ENCODE measurements at regions not wholly inside any gene's neighbourhood (a gene's known extent, or its start where the extent isn't known, plus 50 kb on each side); places are given as distances from the start of the nearest gene placed in this dataset.

DNA sequence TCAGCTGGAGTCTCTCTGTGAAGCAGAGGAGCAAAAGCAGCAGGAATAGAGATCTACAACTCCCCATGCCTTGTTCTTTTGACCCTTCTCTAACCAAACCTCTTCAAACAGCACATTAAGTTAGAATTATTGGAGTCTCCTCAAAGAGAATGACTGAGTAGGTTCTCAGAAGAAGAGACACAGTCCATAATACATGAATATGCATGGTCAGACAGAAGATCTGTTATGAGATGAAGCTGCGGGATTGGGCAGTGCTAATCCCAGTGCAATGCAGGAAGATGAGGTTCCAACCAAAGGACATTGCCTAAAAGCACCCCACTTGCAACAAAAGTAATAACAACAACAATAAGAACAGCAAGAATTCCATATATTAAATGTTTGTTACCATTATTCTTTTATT lies 887.9 kb upstream of the TENM4 start:
- H3K27ac ChIP-seq (ENCODE audit: low read depth, low read length): no peak overlapping the region
- H3K36me3 ChIP-seq (ENCODE audit: control insufficient read depth, insufficient read depth, low read length): no peaks in the 10 kb centered on the region
- H3K4me3 ChIP-seq (ENCODE audit: low read depth, low read length): no peak overlapping the region
- no CpG with 5 or more reads among the region's 1 CpG for WGBS (ENCODE audit: insufficient coverage)
- DNase-seq (ENCODE audit: low read depth in 4 of 6, low spot score in 6 of 6): no peak
- no peaks in the 10 kb centered on the region for H3K27me3 ChIP-seq (ENCODE audit: control insufficient read depth, insufficient read depth, low read length)
- no peaks in the 10 kb centered on the region for H3K9me3 ChIP-seq (ENCODE audit: control insufficient read depth, insufficient read depth, low read length)
- H3K4me1 ChIP-seq (ENCODE audit: control insufficient read depth, insufficient read depth, low read length): no peaks in the 10 kb centered on the region

DNA sequence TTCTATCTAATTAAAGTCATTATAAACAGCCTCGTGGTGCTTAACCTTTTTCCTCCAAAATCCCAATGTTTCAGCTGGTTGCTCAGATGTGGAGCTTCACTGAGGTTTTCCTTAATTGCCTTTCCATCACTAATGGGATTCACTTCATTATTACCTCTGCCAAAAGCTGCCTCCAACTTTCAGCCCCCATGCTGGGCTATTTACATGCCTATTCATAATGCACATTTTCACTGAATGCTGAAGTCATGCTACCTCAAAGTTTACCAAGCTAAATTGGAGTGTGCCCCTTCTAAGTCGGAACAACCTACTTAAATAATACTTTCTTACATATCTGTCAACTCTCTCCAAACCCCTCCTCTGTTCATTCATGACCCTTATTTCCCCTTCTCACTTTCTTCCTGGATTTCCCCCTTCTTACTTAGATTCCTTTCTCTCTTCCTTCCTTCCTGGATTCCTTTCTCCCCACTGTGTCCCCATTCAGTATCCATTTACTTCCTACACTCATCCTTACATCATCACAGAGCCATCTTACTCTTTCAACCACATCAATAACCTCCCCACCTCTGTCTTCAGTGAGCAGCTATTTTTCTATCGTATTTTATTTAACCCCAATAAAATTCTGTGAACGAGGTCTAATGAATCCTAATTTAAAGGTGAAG lies 887.3 kb upstream of the TENM4 start:
- 25% methylated on average over 2 of the region's 4 CpGs for WGBS (ENCODE audit: insufficient coverage)
- no peaks in the 10 kb centered on the region for H3K9me3 ChIP-seq (ENCODE audit: control insufficient read depth, insufficient read depth, low read length)
- H3K27ac ChIP-seq (ENCODE audit: low read depth, low read length): no peak overlapping the region
- H3K4me1 ChIP-seq (ENCODE audit: control insufficient read depth, insufficient read depth, low read length): no peaks in the 10 kb centered on the region
- H3K36me3 ChIP-seq (ENCODE audit: control insufficient read depth, insufficient read depth, low read length): no peaks in the 10 kb centered on the region
- no peaks in the 10 kb centered on the region for H3K27me3 ChIP-seq (ENCODE audit: control insufficient read depth, insufficient read depth, low read length)
- peak in 1 of 6 donors; percentile 54 for DNase-seq (ENCODE audit: low read depth in 4 of 6, low spot score in 6 of 6)
- H3K4me3 ChIP-seq (ENCODE audit: low read depth, low read length): no peak overlapping the region

DNA sequence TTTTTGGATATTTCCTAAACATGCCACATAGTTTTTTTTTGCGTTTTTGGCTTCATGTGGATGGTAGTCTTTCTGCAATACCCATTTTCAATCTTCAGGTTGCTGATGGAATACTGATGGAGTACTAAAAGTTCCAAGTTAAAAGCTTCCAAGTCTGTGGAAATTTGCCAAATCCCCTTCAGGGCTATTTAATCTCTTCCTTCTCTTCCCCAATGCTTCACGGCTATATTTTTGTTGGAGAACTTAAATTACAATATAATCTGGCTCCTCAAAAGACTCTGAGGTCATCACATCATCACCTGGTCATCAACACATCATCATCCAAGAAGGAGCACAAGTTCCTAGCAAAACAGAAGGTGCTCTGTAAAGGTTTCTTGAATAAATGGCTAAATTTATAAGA lies 881.0 kb upstream of the TENM4 start:
- Histone ChIP-seq H3K27me3 (ENCODE audit: control insufficient read depth, insufficient read depth, low read length) (no peaks in the 10 kb centered on the region), H3K9me3 (ENCODE audit: control insufficient read depth, insufficient read depth, low read length) (no peaks in the 10 kb centered on the region), H3K4me3 (ENCODE audit: low read depth, low read length) (no peak overlapping the region), H3K4me1 (ENCODE audit: control insufficient read depth, insufficient read depth, low read length) (no peaks in the 10 kb centered on the region), H3K27ac (ENCODE audit: low read depth, low read length) (no peak overlapping the region), H3K36me3 (ENCODE audit: control insufficient read depth, insufficient read depth, low read length) (no peaks in the 10 kb centered on the region)
- no CpG with 5 or more reads among the region's 2 CpGs for WGBS (ENCODE audit: insufficient coverage)
- no peak for DNase-seq (ENCODE audit: low read depth in 4 of 6, low spot score in 6 of 6)

DNA sequence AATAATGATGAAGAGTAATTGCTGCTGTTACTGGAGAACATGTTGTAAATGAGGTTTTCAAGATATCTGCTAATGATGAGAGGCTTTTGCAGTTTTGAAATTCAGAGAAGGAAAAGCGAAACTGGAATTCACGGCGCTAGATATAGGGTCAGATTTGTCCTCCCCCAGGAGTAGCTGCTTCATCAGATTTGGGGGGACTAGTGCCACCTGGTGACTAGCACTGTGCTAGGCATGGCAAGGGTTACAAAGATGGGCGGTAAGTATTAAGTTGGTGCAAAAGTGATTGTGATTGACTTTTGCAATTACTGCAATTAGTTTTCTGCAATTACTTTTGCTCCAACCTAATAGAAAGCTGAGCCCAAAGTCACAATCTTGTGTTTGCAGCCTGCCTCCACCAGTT lies 879.9 kb upstream of the TENM4 start:
- Histone ChIP-seq H3K27me3 (ENCODE audit: control insufficient read depth, insufficient read depth, low read length) (no peaks in the 10 kb centered on the region), H3K36me3 (ENCODE audit: control insufficient read depth, insufficient read depth, low read length) (no peaks in the 10 kb centered on the region), H3K27ac (ENCODE audit: low read depth, low read length) (no peak overlapping the region), H3K4me1 (ENCODE audit: control insufficient read depth, insufficient read depth, low read length) (no peaks in the 10 kb centered on the region), H3K9me3 (ENCODE audit: control insufficient read depth, insufficient read depth, low read length) (no peaks in the 10 kb centered on the region), H3K4me3 (ENCODE audit: low read depth, low read length) (no peak overlapping the region)
- no peak for DNase-seq (ENCODE audit: low read depth in 4 of 6, low spot score in 6 of 6)
- WGBS (ENCODE audit: insufficient coverage): 100% methylated on average over 3 of the region's 4 CpGs

DNA sequence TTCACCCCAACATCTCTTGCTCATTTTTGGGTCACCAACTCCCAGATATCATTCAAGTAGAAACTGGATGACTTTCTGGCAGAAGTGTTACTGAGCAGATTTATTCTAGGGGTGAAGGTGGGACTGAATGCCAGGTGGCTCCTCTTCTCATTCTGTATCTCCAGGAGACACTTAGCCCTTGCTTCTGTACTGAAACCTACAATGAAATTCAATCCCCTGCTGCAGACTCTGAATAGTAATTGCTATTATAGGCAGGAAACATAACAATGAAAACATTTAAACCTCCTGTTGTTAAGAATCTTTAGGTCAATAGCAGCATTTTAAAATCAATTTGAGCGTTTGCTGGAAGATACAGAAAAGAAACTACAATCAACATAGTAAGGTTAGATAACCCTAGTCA lies 879.4 kb upstream of the TENM4 start:
- WGBS (ENCODE audit: insufficient coverage): no CpG with 5 or more reads among the region's 1 CpG
- no peak overlapping the region for H3K4me3 ChIP-seq (ENCODE audit: low read depth, low read length)
- H3K4me1 ChIP-seq (ENCODE audit: control insufficient read depth, insufficient read depth, low read length): no peaks in the 10 kb centered on the region
- no peaks in the 10 kb centered on the region for H3K27me3 ChIP-seq (ENCODE audit: control insufficient read depth, insufficient read depth, low read length)
- no peaks in the 10 kb centered on the region for H3K36me3 ChIP-seq (ENCODE audit: control insufficient read depth, insufficient read depth, low read length)
- DNase-seq (ENCODE audit: low read depth in 4 of 6, low spot score in 6 of 6): no peak
- no peak overlapping the region for H3K27ac ChIP-seq (ENCODE audit: low read depth, low read length)
- no peaks in the 10 kb centered on the region for H3K9me3 ChIP-seq (ENCODE audit: control insufficient read depth, insufficient read depth, low read length)

DNA sequence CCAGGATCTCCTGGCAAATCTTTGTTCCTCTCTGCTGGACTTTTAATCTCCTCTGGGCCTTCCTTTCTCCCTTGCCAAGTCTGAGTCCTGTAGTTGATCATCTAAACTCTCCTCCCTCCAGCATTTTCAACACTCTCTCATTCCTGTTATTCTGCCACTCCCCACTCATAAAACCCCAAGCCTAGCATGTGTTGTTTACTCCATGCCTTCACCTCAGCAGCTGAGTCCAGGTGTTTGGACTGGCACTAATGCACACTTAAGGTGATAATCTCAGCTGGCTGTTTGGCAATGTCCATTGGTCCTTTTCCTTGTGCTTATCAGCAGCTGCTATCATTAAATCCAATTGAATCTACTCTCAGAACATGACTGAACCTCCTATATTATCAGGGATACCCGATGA lies 876.8 kb upstream of the TENM4 start:
- H3K4me1 ChIP-seq (ENCODE audit: control insufficient read depth, insufficient read depth, low read length): no peaks in the 10 kb centered on the region
- no peaks in the 10 kb centered on the region for H3K36me3 ChIP-seq (ENCODE audit: control insufficient read depth, insufficient read depth, low read length)
- no peak overlapping the region for H3K4me3 ChIP-seq (ENCODE audit: low read depth, low read length)
- no peak overlapping the region for H3K27ac ChIP-seq (ENCODE audit: low read depth, low read length)
- DNase-seq (ENCODE audit: low read depth in 4 of 6, low spot score in 6 of 6): no peak
- no peaks in the 10 kb centered on the region for H3K9me3 ChIP-seq (ENCODE audit: control insufficient read depth, insufficient read depth, low read length)
- WGBS (ENCODE audit: insufficient coverage): 80% methylated on average over 1 of the region's 1 CpG
- no peaks in the 10 kb centered on the region for H3K27me3 ChIP-seq (ENCODE audit: control insufficient read depth, insufficient read depth, low read length)

DNA sequence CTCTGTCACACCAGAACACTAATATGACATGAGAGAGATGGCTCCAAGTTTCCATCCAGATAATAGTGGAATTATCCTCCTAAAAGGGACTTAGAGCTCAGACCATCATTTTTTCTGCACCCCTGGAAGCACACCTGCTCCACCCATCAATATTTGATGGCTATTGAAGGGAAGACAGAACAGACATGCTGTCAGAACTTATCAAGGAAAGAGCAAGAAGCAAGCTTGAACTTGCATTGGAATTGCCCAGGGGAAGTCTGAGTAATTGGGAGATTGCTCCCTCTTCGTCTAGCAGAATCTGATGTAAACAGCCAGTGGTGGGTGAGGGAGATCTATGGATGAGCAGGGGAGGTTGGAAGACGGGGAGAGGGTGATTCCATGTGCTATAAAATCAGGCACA lies 874.4 kb upstream of the TENM4 start:
- no peak overlapping the region for H3K27ac ChIP-seq (ENCODE audit: low read depth, low read length)
- no peak for DNase-seq (ENCODE audit: low read depth in 4 of 6, low spot score in 6 of 6)
- 70% methylated on average over 1 of the region's 2 CpGs for WGBS (ENCODE audit: insufficient coverage)
- H3K4me1 ChIP-seq (ENCODE audit: control insufficient read depth, insufficient read depth, low read length): no peaks in the 10 kb centered on the region
- no peaks in the 10 kb centered on the region for H3K36me3 ChIP-seq (ENCODE audit: control insufficient read depth, insufficient read depth, low read length)
- no peak overlapping the region for H3K4me3 ChIP-seq (ENCODE audit: low read depth, low read length)
- no peaks in the 10 kb centered on the region for H3K9me3 ChIP-seq (ENCODE audit: control insufficient read depth, insufficient read depth, low read length)
- H3K27me3 ChIP-seq (ENCODE audit: control insufficient read depth, insufficient read depth, low read length): no peaks in the 10 kb centered on the region

DNA sequence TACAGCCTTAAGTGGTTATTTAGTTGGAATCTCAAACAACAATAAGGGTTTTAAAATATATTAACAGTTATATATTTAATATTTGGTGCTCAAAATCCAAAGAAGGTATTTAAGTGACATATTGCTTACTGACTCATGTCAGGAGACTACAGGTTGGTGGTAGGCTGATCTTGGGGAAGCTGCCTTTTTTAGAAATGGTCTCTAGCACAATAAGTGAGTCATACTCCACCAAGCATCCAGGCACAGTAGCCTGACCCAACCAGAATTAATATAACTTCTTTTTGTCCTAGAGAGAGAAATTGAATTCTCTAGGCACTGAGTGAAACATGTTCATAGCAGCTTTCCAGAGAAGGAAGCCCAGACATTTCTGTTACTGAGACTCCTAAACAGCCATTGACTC lies 868.5 kb upstream of the TENM4 start:
- no peaks in the 10 kb centered on the region for H3K36me3 ChIP-seq (ENCODE audit: control insufficient read depth, insufficient read depth, low read length)
- no peaks in the 10 kb centered on the region for H3K27me3 ChIP-seq (ENCODE audit: control insufficient read depth, insufficient read depth, low read length)
- no peak overlapping the region for H3K27ac ChIP-seq (ENCODE audit: low read depth, low read length)
- H3K4me1 ChIP-seq (ENCODE audit: control insufficient read depth, insufficient read depth, low read length): no peaks in the 10 kb centered on the region
- no peak overlapping the region for H3K4me3 ChIP-seq (ENCODE audit: low read depth, low read length)
- no peak for DNase-seq (ENCODE audit: low read depth in 4 of 6, low spot score in 6 of 6)
- no peaks in the 10 kb centered on the region for H3K9me3 ChIP-seq (ENCODE audit: control insufficient read depth, insufficient read depth, low read length)

DNA sequence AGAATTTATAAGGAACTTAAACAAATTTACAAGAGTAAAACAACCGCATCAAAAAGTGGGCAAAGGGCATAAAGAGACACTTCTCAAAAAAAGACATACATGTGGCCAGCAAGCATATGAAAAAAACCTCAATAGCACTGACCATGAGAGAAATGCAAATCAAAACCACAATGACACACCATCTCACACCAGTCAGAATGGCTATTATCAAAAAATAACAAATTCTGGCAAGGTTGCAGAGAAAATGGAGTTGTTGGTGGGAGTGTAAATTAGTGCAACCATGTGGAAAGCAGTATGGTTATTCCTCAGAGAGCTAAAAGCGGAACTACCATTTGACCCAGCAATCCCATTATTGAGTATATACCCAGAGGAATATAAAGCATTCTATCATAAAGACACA lies 866.8 kb upstream of the TENM4 start:
- no peak overlapping the region for H3K27ac ChIP-seq (ENCODE audit: low read depth, low read length)
- 100% methylated on average over 1 of the region's 2 CpGs for WGBS (ENCODE audit: insufficient coverage)
- no peaks in the 10 kb centered on the region for H3K4me1 ChIP-seq (ENCODE audit: control insufficient read depth, insufficient read depth, low read length)
- DNase-seq (ENCODE audit: low read depth in 4 of 6, low spot score in 6 of 6): no peak
- H3K27me3 ChIP-seq (ENCODE audit: control insufficient read depth, insufficient read depth, low read length): no peaks in the 10 kb centered on the region
- no peaks in the 10 kb centered on the region for H3K9me3 ChIP-seq (ENCODE audit: control insufficient read depth, insufficient read depth, low read length)
- H3K4me3 ChIP-seq (ENCODE audit: low read depth, low read length): no peak overlapping the region
- no peaks in the 10 kb centered on the region for H3K36me3 ChIP-seq (ENCODE audit: control insufficient read depth, insufficient read depth, low read length)

DNA sequence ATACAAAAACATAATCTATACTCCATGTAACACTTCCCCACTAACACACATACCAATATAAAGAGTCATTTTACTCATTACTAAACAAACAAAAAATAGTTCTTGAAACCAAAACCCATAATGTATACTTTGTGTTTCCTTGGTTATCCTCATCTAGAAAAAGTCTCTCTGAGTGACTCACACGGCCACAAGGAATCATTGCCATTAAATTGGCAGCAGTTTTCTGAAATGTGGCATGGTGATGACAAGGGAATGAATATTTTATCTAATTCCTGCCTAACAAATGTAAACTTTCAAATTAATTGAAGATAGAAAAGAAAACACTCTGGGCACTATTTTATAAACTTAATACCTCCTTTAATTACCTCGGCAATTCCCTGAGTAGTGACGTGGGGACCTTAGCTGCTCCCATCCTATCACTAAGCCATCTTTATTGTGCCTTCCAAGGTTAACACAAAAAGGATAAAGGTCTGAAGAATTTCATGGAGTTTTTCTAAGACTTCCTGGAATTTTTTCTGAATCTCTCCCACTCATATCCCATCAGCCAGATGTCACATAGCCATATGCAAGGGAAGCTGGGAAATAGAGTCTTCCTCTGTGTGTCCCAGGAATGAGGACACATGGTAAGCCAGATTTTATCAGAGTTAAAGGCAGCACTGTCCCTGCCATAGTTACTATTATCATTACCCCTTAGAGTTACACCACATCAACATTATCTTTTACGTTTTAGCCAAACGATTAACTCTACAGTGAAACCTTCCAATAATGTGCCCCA lies 857.2 kb upstream of the TENM4 start:
- Histone ChIP-seq H3K9me3 (ENCODE audit: control insufficient read depth, insufficient read depth, low read length) (no peaks in the 10 kb centered on the region), H3K4me1 (ENCODE audit: control insufficient read depth, insufficient read depth, low read length) (no peaks in the 10 kb centered on the region), H3K36me3 (ENCODE audit: control insufficient read depth, insufficient read depth, low read length) (no peaks in the 10 kb centered on the region), H3K27me3 (ENCODE audit: control insufficient read depth, insufficient read depth, low read length) (no peaks in the 10 kb centered on the region), H3K4me3 (ENCODE audit: low read depth, low read length) (no peak overlapping the region), H3K27ac (ENCODE audit: low read depth, low read length) (no peak overlapping the region)
- 100% methylated on average over 2 of the region's 5 CpGs for WGBS (ENCODE audit: insufficient coverage)
- DNase-seq (ENCODE audit: low read depth in 4 of 6, low spot score in 6 of 6): no peak

Data from spinal cord (tissue), 9 donors.